IMR-90 (cell line): ENCODE measurements at regions not wholly inside any gene's neighbourhood (a gene's known extent, or its start where the extent isn't known, plus 50 kb on each side); places are given as distances from the start of the nearest gene placed in this dataset.

Source experiments
- ATAC-seq: fragments of 200-7000 bp; cut with Tn5 transposase; 2 replicates; pipeline ENCODE4 v1.9.1; 2020; ENCODE audit warnings: low read depth, mild to moderate bottlenecking, moderate library complexity
- BruUV-seq: library from RNA; stranded (reverse); fragments of 400-500 nt; replicated peaks from 2 replicates; lab custom pipeline; 2021; lab: Mats Ljungman, UMichigan
- CTCF ChIA-PET: fragments of 300-600 bp; formaldehyde crosslinking; extraction: SDS; loops from one replicate; lab custom pipeline; 2021; ENCODE audit warnings: antibody characterized with exemption; lab: Yijun Ruan, JAX
- POLR2A ChIA-PET: fragments of 300-600 bp; sonication (Branson Sonifier 250); formaldehyde crosslinking; loops from one replicate; lab custom pipeline; 2022; ENCODE audit warnings: antibody characterized with exemption; ENCODE audit not compliant: unreplicated experiment; lab: Charles Lee
- DNase-seq: peaks from one replicate; pipeline ENCODE4 v3.0.0; 2013
- H2AFZ ChIP-seq: replicated peaks from 2 replicates; pipeline ENCODE3; 2013; ENCODE audit warnings: low read length, mild to moderate bottlenecking; ENCODE audit not compliant: poor library complexity
- H2AK5ac ChIP-seq: 2 replicates; pipeline ENCODE4 v1.6.1; 2013; ENCODE audit warnings: low read depth, low read length, inconsistent platforms
- H2AK9ac ChIP-seq: replicated peaks from 2 replicates; pipeline ENCODE3; 2013; ENCODE audit warnings: mild to moderate bottlenecking, low read depth, low read length, moderate library complexity; ENCODE audit not compliant: poor library complexity
- H2BK120ac ChIP-seq: 2 replicates; pipeline ENCODE4 v1.6.1; 2013; ENCODE audit warnings: low read depth, low read length, inconsistent platforms
- H2BK15ac ChIP-seq: 3 replicates; pipeline ENCODE4 v1.6.1; 2013; ENCODE audit warnings: low read depth, low read length, inconsistent platforms
- H2BK20ac ChIP-seq: 2 replicates; pipeline ENCODE4 v1.6.1; 2013; ENCODE audit warnings: low read depth, mild to moderate bottlenecking, inconsistent platforms, low read length, moderate library complexity
- H2BK5ac ChIP-seq: 2 replicates; pipeline ENCODE4 v1.6.1; 2013; ENCODE audit warnings: mild to moderate bottlenecking, low read depth, low read length, inconsistent platforms; ENCODE audit not compliant: poor library complexity, severe bottlenecking
- H3K14ac ChIP-seq: replicated peaks from 2 replicates; pipeline ENCODE4 v1.6.1; 2013; ENCODE audit warnings: low read depth, low read length, inconsistent platforms
- H3K18ac ChIP-seq: 2 replicates; pipeline ENCODE4 v1.6.1; 2013; ENCODE audit warnings: low read depth, low read length, control low read depth
- H3K23ac ChIP-seq: 2 replicates; pipeline ENCODE4 v1.6.1; 2013; ENCODE audit warnings: low read depth, low read length, inconsistent platforms
- H3K27ac ChIP-seq: 2 replicates; pipeline ENCODE4 v1.5.1; 2013; ENCODE audit warnings: mild to moderate bottlenecking, control low read depth, low read length; ENCODE audit not compliant: insufficient read depth
- H3K27me3 ChIP-seq: 2 replicates; pipeline ENCODE4 v1.6.1; 2013; ENCODE audit warnings: low read length; ENCODE audit not compliant: control insufficient read depth, insufficient read depth
- H3K36me3 ChIP-seq: 2 replicates; pipeline ENCODE4 v1.6.1; 2013; ENCODE audit warnings: low read length, mixed read lengths; ENCODE audit not compliant: control insufficient read depth, insufficient read depth
- H3K4ac ChIP-seq: 2 replicates; pipeline ENCODE4 v1.6.1; 2013; ENCODE audit warnings: low read depth, low read length, inconsistent platforms
- H3K4me1 ChIP-seq: 2 replicates; pipeline ENCODE4 v1.6.1; 2013; ENCODE audit warnings: low read length, mixed read lengths; ENCODE audit not compliant: control insufficient read depth, insufficient read depth
- H3K4me2 ChIP-seq: 2 replicates; pipeline ENCODE4 v1.6.1; 2013; ENCODE audit warnings: low read depth, mild to moderate bottlenecking, control low read depth, low read length, moderate library complexity
- H3K4me3 ChIP-seq: 2 replicates; pipeline ENCODE4 v1.5.1; 2013; ENCODE audit warnings: low read depth, mild to moderate bottlenecking, control low read depth, low read length, moderate library complexity; ENCODE audit not compliant: insufficient read depth
- H3K56ac ChIP-seq: 2 replicates; pipeline ENCODE4 v1.6.1; 2013; ENCODE audit warnings: low read length, inconsistent platforms; ENCODE audit not compliant: insufficient read depth; ENCODE audit errors: extremely low read depth
- H3K79me1 ChIP-seq, 2 experiments: 2 replicates each; pipeline ENCODE4 v1.6.1; 2013; ENCODE audit warnings: low read length in 2 of 2, inconsistent platforms in 1 of 2, low read depth in 1 of 2
- H3K9ac ChIP-seq: 2 replicates; pipeline ENCODE4 v1.6.1; 2013; ENCODE audit warnings: low read depth, low read length, control low read depth
- H3K9me1 ChIP-seq: 2 replicates; pipeline ENCODE4 v1.6.1; 2013; ENCODE audit warnings: low read length, inconsistent platforms; ENCODE audit not compliant: insufficient read depth
- H3K9me3 ChIP-seq: 2 replicates; pipeline ENCODE4 v1.6.1; 2013; ENCODE audit warnings: low read length; ENCODE audit not compliant: control insufficient read depth, insufficient read depth
- H4K20me1 ChIP-seq: 2 replicates; pipeline ENCODE4 v1.6.1; 2013; ENCODE audit warnings: low read length, inconsistent platforms; ENCODE audit not compliant: insufficient read depth
- H4K5ac ChIP-seq: 2 replicates; pipeline ENCODE4 v1.6.1; 2013; ENCODE audit warnings: mild to moderate bottlenecking, low read depth, low read length, control low read depth
- H4K8ac ChIP-seq, 2 experiments: 2 replicates each; pipeline ENCODE4 v1.6.1; 2013; ENCODE audit warnings: low read depth in 2 of 2, low read length in 2 of 2, control low read depth in 1 of 2, inconsistent platforms in 1 of 2
- H4K91ac ChIP-seq: 2 replicates; pipeline ENCODE4 v1.6.1; 2013; ENCODE audit warnings: low read depth, low read length, inconsistent platforms; ENCODE audit not compliant: insufficient read depth
- BHLHE40 ChIP-seq: fragments of 150-350 bp; IDR thresholded peaks from 2 replicates; pipeline ENCODE4 v1.6.1; 2016; ENCODE audit warnings: mild to moderate bottlenecking, low read depth, low read length
- CEBPB ChIP-seq: IDR thresholded peaks from 2 replicates; pipeline ENCODE4 v1.6.1; 2012; ENCODE audit warnings: low read depth, low read length, improper control_type of control experiment
- CHD1 ChIP-seq: IDR thresholded peaks from 2 replicates; pipeline ENCODE4 v1.6.1; 2012; ENCODE audit warnings: low read depth, low read length, improper control_type of control experiment
- FOS ChIP-seq: fragments of 150-350 bp; IDR thresholded peaks from 2 replicates; pipeline ENCODE4 v1.6.1; 2016; ENCODE audit warnings: low read depth, low read length
- MAFK ChIP-seq: IDR thresholded peaks from 2 replicates; pipeline ENCODE4 v1.6.1; 2012; ENCODE audit warnings: low read depth, low read length, improper control_type of control experiment
- MAZ ChIP-seq: IDR thresholded peaks from 2 replicates; pipeline ENCODE4 v1.6.1; 2012; ENCODE audit warnings: low read depth, mild to moderate bottlenecking, low read length, improper control_type of control experiment, moderate library complexity, borderline replicate concordance
- MXI1 ChIP-seq: IDR thresholded peaks from 2 replicates; pipeline ENCODE4 v1.6.1; 2012; ENCODE audit warnings: low read depth, mild to moderate bottlenecking, low read length, moderate library complexity, borderline replicate concordance
- NFE2L2 ChIP-seq: fragments of 150-350 bp; IDR thresholded peaks from 2 replicates; pipeline ENCODE4 v1.6.1; 2016; ENCODE audit warnings: low read depth, mild to moderate bottlenecking, low read length
- POLR2A ChIP-seq: IDR thresholded peaks from 2 replicates; pipeline ENCODE4 v1.6.1; 2012; ENCODE audit warnings: mild to moderate bottlenecking, low read depth, low read length
- RAD21 ChIP-seq: IDR thresholded peaks from 2 replicates; pipeline ENCODE4 v1.6.1; 2012; ENCODE audit warnings: low read length, improper control_type of control experiment
- RCOR1 ChIP-seq: IDR thresholded peaks from 2 replicates; pipeline ENCODE4 v1.6.1; 2012; ENCODE audit warnings: mild to moderate bottlenecking, low read length, improper control_type of control experiment; ENCODE audit not compliant: insufficient replicate concordance
- RFX5 ChIP-seq: IDR thresholded peaks from 2 replicates; pipeline ENCODE4 v1.8.0; 2012; ENCODE audit warnings: low read depth, mild to moderate bottlenecking, low read length, moderate library complexity
- SMC3 ChIP-seq: fragments of 150-350 bp; IDR thresholded peaks from 2 replicates; pipeline ENCODE4 v1.6.1; 2016; ENCODE audit warnings: low read depth, mild to moderate bottlenecking, antibody characterized with exemption, low read length, moderate library complexity
- WGBS, 2 experiments: methylation state at CpG; one replicate each; pipeline versions ENCODE4 v1.1.5 to v1.1.7; 2013; ENCODE audit warnings: missing lambda C conversion rate in 2 of 2; ENCODE audit not compliant: insufficient read length in 1 of 2; ENCODE audit errors: extremely low coverage in 2 of 2; 5-methylcytosine and 5-hydroxymethylcytosine counted together
- dilution Hi-C: fragments of 300-500 bp; cut with HindIII; formaldehyde crosslinking; loops from one replicate; pipeline ENCODE4 v1.14.3; 2018; ENCODE audit warnings: low sequenced_read_pairs; ENCODE audit not compliant: unreplicated experiment
- in situ Hi-C: fragments of 300-500 bp; cut with MboI; formaldehyde crosslinking; loops from 3 replicates; pipeline ENCODE4 v1.14.3; 2019; ENCODE audit warnings: low sequenced_read_pairs, inconsistent platforms, mixed read lengths
- intact Hi-C: fragments of 100-400 bp; cut with micrococcal nuclease; formaldehyde crosslinking; loops from 2 replicates; pipeline ENCODE4 v1.10.0; 2022
- TF ChIP-seq, protein P1 (sequence below): fragments of 150-350 bp; IDR thresholded peaks from 2 replicates; pipeline ENCODE4 v1.6.1; 2016; ENCODE audit warnings: low read depth, mild to moderate bottlenecking, low read length, moderate library complexity, borderline replicate concordance
- TF ChIP-seq, protein P2 (sequence below): fragments of 150-350 bp; IDR thresholded peaks from 2 replicates; pipeline ENCODE4 v1.6.1; 2017; ENCODE audit warnings: mild to moderate bottlenecking, antibody characterized with exemption, low read length, low read depth
- TF ChIP-seq, protein P3 (sequence below): conservative IDR thresholded peaks from 2 replicates; pipeline ENCODE4 v1.5.1; 2012; ENCODE audit warnings: mild to moderate bottlenecking, low read depth, low read length, improper control_type of control experiment

DNA sequence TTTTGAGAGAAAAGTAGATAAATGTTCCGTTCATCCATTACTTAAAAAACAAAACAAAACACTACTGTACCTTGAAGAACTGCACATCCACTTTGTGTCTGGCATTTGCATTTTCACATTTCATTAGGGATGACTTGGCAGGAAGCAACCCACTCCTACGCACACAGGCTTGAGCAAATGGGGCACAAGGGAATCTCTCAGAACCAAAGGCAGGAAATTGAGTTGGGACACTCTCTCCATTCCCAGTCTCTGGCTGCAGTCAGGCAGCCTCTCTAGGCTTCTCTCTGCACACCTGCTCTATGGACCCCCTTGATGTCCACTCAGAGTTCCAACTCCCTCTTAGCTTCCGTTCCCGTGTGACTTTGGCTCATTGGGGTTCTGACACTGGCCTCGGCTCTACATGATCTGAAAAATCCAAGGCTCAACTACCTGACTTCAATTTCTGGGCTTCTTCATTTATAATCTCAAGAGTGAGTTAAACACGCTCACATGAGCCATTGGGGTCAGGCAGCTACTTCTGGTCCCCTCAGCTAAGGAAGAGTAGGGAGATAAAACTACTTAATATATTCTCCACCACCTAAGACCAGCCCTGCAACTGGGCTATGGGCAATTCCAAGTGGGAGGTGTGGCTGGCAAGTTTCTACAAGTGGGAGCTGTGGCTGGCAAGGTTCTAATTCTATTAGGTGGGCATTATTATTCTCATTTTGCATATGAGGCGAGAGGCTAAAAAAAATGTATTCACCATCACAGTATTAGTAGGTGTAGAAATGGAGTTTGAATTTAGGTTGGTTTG lies 251.9 kb downstream of the SOD2 start:
- Histone ChIP-seq H2AK5ac (no peak overlapping the region), H3K27me3 (no peaks in the 10 kb centered on the region), H3K14ac (no peak overlapping the region), H2BK15ac (no peak overlapping the region), H3K18ac (no peak overlapping the region), H3K56ac (no peak overlapping the region), H3K9me1 (no peaks in the 10 kb centered on the region), H2BK5ac (no peak overlapping the region), H3K4me3 (no peak overlapping the region), H4K5ac (no peak overlapping the region), H3K36me3 (no peaks in the 10 kb centered on the region), H2BK20ac (no peak overlapping the region), H4K20me1 (no peaks in the 10 kb centered on the region), H3K9me3 (peaks cover 2% of the 10 kb centered on the region; the same call in 1 of the 2 replicates), H2BK120ac (no peak overlapping the region), H3K4ac (no peak overlapping the region), H2AK9ac (no peak overlapping the region), H3K9ac (no peak overlapping the region), H3K4me2 (no peak overlapping the region), H4K8ac (no peak overlapping the region), H3K79me1 (no peaks in the 10 kb centered on the region), H2AFZ (no peak overlapping the region), H4K91ac (no peak overlapping the region), H3K4me1 (no peaks in the 10 kb centered on the region), H3K27ac (no peak overlapping the region), H3K23ac (no peak overlapping the region)
- dilution Hi-C loops = no loop called here
- DNase-seq (no peak), ATAC-seq (no peak)
- BruUV-seq = no TSS peak
- intact Hi-C loops = no loop called here
- 67% methylated on average over 4 of the region's 7 CpGs; no CpG with 5 or more reads in 1 of the 2 experiments for whole genome bisulfite sequencing, 2 experiments
- no peak for TF ChIP-seq POLR2A
- no peak for TF ChIP-seq RCOR1
- TF ChIP-seq, protein P1, sequence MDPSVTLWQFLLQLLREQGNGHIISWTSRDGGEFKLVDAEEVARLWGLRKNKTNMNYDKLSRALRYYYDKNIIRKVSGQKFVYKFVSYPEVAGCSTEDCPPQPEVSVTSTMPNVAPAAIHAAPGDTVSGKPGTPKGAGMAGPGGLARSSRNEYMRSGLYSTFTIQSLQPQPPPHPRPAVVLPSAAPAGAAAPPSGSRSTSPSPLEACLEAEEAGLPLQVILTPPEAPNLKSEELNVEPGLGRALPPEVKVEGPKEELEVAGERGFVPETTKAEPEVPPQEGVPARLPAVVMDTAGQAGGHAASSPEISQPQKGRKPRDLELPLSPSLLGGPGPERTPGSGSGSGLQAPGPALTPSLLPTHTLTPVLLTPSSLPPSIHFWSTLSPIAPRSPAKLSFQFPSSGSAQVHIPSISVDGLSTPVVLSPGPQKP = no peak
- no peak for TF ChIP-seq RFX5
- no peak for TF ChIP-seq NFE2L2
- TF ChIP-seq BHLHE40 = no peak
- no peak for TF ChIP-seq MAFK
- TF ChIP-seq MXI1 = no peak
- TF ChIP-seq SMC3 = no peak
- TF ChIP-seq FOS = no peak
- TF ChIP-seq, protein P2, sequence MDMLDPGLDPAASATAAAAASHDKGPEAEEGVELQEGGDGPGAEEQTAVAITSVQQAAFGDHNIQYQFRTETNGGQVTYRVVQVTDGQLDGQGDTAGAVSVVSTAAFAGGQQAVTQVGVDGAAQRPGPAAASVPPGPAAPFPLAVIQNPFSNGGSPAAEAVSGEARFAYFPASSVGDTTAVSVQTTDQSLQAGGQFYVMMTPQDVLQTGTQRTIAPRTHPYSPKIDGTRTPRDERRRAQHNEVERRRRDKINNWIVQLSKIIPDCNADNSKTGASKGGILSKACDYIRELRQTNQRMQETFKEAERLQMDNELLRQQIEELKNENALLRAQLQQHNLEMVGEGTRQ = no peak
- TF ChIP-seq MAZ = no peak
- TF ChIP-seq CHD1 = no peak
- no peak for TF ChIP-seq CEBPB
- TF ChIP-seq, protein P3, sequence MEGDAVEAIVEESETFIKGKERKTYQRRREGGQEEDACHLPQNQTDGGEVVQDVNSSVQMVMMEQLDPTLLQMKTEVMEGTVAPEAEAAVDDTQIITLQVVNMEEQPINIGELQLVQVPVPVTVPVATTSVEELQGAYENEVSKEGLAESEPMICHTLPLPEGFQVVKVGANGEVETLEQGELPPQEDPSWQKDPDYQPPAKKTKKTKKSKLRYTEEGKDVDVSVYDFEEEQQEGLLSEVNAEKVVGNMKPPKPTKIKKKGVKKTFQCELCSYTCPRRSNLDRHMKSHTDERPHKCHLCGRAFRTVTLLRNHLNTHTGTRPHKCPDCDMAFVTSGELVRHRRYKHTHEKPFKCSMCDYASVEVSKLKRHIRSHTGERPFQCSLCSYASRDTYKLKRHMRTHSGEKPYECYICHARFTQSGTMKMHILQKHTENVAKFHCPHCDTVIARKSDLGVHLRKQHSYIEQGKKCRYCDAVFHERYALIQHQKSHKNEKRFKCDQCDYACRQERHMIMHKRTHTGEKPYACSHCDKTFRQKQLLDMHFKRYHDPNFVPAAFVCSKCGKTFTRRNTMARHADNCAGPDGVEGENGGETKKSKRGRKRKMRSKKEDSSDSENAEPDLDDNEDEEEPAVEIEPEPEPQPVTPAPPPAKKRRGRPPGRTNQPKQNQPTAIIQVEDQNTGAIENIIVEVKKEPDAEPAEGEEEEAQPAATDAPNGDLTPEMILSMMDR = no peak
- TF ChIP-seq RAD21 = no peak
- in situ Hi-C loops = no loop called here
- CTCF ChIA-PET = no interaction called here
- POLR2A ChIA-PET = no interaction called here
